GM12873 (cell line): ENCODE measurements at regions not wholly inside any gene's neighbourhood (a gene's known extent, or its start where the extent isn't known, plus 50 kb on each side); places are given as distances from the start of the nearest gene placed in this dataset.

Experiments used
- CTCF ChIP-seq: IDR thresholded peaks from 2 replicates; pipeline ENCODE4 v1.5.1; 2012; ENCODE audit warnings: low read depth, mild to moderate bottlenecking, moderate library complexity, low read length, control low read depth; ENCODE audit not compliant: insufficient read depth; ENCODE audit errors: missing control alignments

GRCh38 chr6:168129292-168130167 is 50.5 kb upstream of the FRMD1 start:
- TF ChIP-seq CTCF = no peak

- TF ChIP-seq CTCF = no peak
These were observed 49.7 kb upstream of the FRMD1 start for GRCh38 chr6:168128631-168129291.
